ENCODE measurements at regions not wholly inside any gene's neighbourhood (a gene's known extent, or its start where the extent isn't known, plus 50 kb on each side); places are given as distances from the start of the nearest gene placed in this dataset.
"Not testable (repeated sequence)": the region's sequence is repeated elsewhere in the genome, so short reads cannot be mapped to it uniquely, and the experiment has no call there.

DNA sequence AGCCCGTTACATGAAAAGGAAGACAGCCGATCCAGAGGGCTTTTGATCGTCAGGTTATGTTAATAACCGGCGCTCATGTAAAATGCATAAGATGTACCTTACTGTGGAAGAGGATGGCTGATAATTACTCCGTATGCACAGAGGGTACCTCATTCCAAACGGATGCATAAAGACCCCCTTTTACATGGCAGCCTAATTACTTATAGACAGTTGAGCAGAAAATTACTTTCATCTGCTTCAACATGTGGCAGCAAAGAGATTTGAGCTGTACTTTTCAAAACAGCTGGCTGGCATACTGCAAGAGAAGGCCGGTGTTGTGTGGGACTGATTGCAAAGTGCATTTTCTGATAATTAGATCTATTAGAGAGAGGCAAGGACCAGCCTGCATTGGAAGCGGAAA, 103.4 kb downstream of the SHOX start:
- no peak for DNase-seq (ENCODE audit: low spot score)

DNA sequence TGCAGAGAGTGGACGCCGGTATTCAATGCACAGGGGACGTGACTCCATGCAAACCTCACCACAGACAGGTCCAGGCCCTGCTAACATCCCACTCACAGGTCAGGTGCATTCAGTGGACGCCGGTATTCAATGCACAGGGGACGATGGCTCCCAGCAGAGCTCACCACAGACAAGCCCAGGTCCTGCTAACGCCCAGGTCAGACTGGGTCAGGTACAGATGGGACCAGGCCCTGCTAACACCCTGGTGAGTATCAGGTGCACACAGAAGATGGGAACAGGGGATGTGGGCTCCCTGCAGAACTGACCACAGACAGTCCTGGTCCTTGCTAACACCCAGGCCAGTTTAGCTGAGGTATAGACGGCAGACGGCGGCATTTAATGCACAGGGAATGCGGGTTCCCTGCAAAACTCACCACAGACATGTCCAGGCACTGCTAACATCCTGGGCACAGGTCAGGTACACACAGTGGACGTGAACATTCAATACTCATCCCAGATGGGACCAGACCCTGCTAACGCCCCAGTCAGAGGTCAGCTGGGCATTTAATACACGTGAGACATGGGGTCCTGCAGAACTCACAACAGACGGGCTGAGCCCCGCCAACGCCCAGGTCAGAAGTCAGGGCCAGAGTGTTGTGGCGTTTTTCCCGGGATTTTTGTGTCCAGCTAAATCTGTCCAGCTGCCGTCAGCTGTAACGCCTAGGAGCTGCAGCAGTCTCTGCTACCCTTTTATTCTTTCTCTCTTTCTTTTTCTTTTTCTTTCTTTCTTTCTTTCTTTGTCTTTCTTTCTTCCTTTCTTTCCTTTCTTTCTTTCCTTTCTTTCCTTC, 99.2 kb downstream of the SHOX start:
- DNase-seq (ENCODE audit: low spot score), result no peak

DNA sequence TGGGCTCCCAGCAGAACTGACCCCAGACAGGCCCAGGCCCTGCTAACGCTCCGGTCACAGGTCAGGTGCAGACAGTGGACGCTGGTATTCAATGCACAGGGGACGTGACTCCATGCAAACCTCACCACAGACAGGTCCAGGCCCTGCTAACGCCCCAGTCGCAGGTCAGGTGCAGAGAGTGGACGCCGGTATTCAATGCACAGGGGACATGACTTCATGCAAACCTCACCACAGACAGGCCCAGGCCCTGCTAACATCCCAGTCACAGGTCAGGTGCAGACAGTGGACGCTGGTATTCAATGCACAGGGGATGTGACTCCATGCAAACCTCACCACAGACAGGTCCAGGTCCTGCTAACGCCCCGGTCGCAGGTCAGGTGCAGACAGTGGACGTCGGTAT, 98.5 kb downstream of the SHOX start:
- DNase-seq (ENCODE audit: low spot score), result not testable (repeated sequence)

DNA sequence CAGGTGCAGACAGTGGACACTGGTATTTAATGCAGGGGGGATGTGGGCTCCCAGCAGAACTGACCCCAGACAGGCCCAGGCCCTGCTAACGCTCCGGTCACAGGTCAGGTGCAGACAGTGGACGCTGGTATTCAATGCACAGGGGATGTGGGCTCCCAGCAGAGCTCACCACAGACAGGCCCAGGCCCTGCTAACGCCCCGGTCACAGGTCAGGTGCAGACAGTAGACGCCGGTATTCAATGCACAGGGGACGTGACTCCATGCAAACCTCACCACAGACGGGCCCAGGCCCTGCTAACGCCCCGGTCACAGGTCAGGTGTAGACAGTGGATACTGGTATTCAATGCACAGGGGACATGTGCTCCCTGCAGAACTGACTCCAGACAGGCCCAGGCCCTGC, 98.0 kb downstream of the SHOX start:
- DNase-seq (ENCODE audit: low spot score), result not testable (repeated sequence)

DNA sequence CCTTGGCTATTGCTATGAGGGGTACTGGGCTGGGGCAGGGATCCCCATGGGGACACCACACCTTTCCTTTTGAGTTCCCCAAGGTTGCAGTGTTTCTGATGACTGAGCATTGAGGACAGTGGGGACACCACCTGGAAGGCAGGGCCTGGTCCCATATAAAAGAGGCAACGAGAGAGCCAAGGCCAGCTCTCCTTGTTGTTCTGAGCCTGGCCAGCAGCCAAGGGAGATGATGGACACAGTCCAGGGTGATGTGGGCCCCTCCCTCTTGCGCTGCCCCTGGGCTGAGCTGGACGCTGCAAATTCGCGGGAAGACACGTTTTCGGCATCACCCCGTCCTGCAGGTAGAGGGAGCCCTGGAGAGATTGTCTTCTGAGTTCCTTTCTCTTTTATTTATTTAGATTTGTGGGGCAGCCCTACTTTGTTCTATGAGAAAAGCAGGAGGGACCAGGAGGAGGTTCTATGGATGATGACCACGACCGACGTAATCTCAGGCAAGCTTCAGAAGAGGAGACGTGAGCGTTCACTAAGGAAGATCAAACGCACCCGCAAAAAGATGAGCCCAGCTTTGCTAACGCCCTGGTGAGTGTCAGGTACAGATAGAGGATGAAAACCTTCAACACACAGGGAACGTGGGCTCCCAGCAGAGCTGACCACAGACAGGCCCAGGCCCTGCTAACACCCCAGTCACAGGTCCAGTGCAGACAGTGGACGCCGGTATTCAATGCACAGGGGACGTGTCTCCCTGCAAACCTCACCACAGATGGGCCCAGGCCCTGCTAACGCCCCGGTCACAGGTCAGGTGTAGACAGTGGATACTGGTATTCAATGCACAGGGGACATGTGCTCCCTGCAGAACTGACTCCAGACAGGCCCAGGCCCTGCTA, 97.4 kb downstream of the SHOX start:
- DNase-seq (ENCODE audit: low spot score), result no peak

DNA sequence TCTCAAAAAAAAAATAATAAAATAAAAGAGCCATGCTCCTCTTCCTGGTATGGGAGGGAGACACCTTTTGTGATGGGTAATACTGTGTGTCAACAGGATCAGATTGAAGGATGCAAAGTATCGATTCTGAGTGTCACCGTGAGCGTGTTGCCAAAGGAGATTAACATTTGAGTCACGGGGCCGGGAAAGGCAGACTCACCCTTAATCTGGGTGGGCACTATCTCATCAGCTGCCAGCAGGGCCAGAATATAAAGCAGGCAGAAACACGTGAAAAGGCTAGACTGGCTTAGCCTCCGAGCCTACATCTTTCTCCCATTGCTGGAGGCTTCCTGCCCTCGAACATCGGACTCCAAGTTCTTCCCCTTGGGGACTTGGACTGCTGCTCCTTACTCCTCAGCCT, 95.4 kb downstream of the SHOX start:
- no peak for DNase-seq (ENCODE audit: low spot score)

DNA sequence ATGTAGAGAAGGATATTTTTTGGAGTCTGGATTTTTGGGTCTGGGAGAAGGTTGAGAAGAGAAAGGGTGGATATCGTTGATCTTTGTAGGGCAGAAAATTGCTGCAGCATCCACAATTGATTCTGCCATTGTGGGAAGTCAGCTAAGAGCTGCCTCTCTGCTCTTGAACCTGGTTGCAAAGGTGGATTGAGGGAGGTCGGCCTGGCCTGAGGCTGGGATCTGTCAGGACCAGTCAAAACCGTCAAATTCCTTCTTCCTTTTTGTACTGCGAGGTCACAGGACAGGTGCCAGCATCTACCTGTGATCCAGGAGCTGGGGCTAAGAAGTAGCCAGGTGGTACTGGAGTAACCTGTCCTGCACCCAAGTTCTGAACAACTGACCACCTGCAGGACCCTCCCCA, 93.7 kb downstream of the SHOX start:
- no peak for DNase-seq (ENCODE audit: low spot score)

DNA sequence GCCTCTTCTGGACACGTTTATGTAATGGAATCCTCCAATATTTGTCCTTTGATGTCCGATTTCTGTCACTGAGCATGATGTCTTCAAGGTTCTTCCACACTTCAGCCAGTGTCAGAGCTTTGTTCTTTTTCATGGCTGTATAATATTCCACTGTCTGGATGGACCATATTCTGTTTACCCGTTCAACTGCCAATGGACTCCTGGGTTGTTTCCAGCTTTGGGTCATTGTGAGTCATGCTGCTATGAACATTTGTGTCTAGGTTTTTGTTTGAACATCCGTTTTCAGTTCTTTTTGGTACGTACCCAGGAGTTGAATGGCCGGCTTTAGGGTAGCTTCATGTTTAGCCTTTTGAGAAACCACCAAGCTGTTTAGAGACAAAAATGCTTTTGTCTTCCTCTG, 93.2 kb downstream of the SHOX start:
- no peak for DNase-seq (ENCODE audit: low spot score)

DNA sequence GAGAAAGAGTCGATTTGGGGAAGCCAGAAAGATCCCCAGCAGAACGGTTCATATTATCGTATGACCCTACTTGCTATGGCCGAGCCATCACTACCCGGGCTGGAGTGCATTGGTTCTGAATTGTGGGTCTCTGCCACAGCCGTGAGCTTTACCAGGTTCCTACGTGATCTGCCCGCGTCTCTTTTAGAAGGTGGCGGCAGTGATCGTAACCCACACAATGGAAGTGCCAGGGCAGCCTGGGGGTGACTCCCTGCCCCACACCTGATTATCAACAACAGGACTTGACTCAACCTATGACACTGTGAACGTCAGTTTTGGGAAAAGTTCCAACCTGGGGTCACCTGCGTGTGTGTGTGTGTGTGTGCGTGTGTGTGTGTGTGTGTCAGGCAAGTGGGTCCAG, 90.8 kb downstream of the SHOX start:
- DNase-seq (ENCODE audit: low spot score), result no peak

DNA sequence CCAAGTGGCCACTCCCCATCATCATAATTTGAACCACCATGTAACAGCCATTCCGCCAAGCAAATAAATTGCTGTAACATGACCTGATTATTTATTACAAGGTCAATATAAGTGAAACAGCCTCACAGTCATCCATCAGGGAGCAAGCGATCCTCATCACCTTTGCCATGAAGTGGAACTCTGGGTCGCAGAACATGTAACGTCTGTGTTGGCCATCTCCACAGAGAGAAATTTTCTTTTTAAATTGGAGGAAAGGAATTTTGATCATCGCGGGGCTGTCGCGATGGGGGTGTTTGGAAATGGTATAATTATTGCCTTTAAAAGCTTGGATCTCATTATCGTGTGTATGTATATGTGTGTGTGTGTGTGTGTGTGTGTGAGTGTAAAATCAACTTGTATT, 90.2 kb downstream of the SHOX start:
- no peak for DNase-seq (ENCODE audit: low spot score)

DNA sequence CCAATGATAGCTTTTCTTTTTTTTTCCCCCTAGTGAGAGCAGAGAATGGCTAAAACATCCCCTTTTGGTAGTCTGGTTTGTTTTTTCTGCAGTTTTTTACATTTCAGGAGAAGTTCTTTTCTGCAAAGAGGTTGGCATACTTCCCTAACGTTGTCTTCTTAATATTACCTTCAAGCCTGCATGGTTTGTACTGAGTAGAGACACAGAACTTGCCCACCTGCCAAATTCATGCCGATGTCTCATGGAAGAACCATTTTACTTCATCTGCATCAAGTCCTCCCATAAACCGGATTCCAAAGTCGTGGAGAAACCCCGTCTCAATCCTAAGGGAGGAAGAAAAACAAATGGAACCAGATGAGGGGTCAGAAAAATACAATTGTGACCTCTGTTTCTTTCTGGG, 89.7 kb downstream of the SHOX start:
- no peak for DNase-seq (ENCODE audit: low spot score)

DNA sequence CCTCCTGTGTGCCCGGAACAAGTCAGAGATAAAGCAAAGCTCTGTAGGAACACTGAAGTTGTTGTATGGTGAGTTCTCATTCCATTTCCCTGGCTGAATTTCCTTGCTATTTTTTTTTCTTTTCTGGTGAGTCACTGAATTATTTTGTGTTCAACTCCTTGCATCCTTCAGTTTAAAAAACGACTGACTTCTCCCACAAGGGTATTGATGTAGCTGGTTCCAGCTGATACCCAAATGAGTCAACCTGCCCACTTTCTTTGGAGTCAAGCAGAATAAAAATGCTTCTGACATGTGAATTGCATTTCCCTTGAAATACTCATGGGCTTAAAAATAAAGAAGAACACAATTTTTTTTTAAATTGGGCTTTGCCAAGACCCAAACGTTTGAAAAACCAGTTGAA, 85.5 kb downstream of the SHOX start:
- no peak for DNase-seq (ENCODE audit: low spot score)

DNA sequence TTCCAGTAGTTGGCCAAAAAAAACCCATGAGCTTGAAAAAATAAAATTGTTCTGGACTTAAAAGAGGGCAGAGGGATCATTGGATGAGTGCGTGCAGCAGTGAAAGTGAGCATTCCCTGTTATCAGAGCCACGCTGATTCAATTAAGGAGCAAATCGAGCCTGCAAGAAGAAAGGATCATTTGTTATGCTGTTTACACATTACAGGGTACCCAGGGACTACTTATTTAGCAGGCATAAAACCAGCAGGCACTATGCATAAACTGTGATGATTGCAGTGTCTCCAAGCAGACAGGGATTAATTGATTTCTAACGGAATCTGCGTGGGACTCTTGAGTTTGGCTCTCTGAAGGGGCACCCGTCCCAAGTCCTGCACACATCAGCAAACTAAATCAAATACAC, 83.5 kb downstream of the SHOX start:
- no peak for DNase-seq (ENCODE audit: low spot score)

All from activated CD4-positive, alpha-beta T cell treated with anti-CD3 and anti-CD28 coated beads, Interleukin-2, Interleukin-4, amounts not matched to agents 100 ng/mL and 50 ng/mL, durations not matched to agents 16 hours and 8 hours (primary cell).